ENCODE measurements at regions not wholly inside any gene's neighbourhood (a gene's known extent, or its start where the extent isn't known, plus 50 kb on each side); places are given as distances from the start of the nearest gene placed in this dataset.

- no peak overlapping the region for H3K4me3 ChIP-seq (ENCODE audit: low read length)
- no peak for DNase-seq (ENCODE audit: low read depth)
- no peak for TF ChIP-seq CTCF (conservative IDR thresholded peaks at IDR 0.05; ENCODE audit: low read depth, low read length)
Measured at GRCh38 chr4:66704243-66704642, 841.1 kb downstream of the CENPC start.

- H3K4me3 ChIP-seq (ENCODE audit: low read length) = no peak overlapping the region
- TF ChIP-seq CTCF (conservative IDR thresholded peaks at IDR 0.05; ENCODE audit: low read depth, low read length) = no peak
- DNase-seq (ENCODE audit: low read depth) = no peak
Measured at GRCh38 chr4:66694739-66695138, 850.6 kb downstream of the CENPC start.

- H3K4me3 ChIP-seq (ENCODE audit: low read length) = no peak overlapping the region
- TF ChIP-seq CTCF (conservative IDR thresholded peaks at IDR 0.05; ENCODE audit: low read depth, low read length) = no peak
- DNase-seq (ENCODE audit: low read depth) = peak; percentile 6
Measured at GRCh38 chr4:66693694-66694093, 851.6 kb downstream of the CENPC start.

GRCh38 chr4:66691101-66691500 is 854.2 kb downstream of the CENPC start:
- TF ChIP-seq CTCF (conservative IDR thresholded peaks at IDR 0.05; ENCODE audit: low read depth, low read length) = no peak
- DNase-seq (ENCODE audit: low read depth) = no peak
- H3K4me3 ChIP-seq (ENCODE audit: low read length) = no peak overlapping the region

GRCh38 chr4:66688674-66689073 is 856.6 kb downstream of the CENPC start:
- peak; percentile 46 for TF ChIP-seq CTCF (conservative IDR thresholded peaks at IDR 0.05; ENCODE audit: low read depth, low read length)
- DNase-seq (ENCODE audit: low read depth) = peak; percentile 9
- H3K4me3 ChIP-seq (ENCODE audit: low read length) = no peak overlapping the region

GRCh38 chr4:66687459-66687858 is 857.8 kb downstream of the CENPC start:
- no peak overlapping the region for H3K4me3 ChIP-seq (ENCODE audit: low read length)
- no peak for DNase-seq (ENCODE audit: low read depth)
- no peak for TF ChIP-seq CTCF (conservative IDR thresholded peaks at IDR 0.05; ENCODE audit: low read depth, low read length)

- no peak for TF ChIP-seq CTCF (conservative IDR thresholded peaks at IDR 0.05; ENCODE audit: low read depth, low read length)
- DNase-seq (ENCODE audit: low read depth) = peak; percentile 25
- no peak overlapping the region for H3K4me3 ChIP-seq (ENCODE audit: low read length)
Measured at GRCh38 chr4:66681962-66682361, 863.3 kb downstream of the CENPC start.

Data from retinal pigment epithelial cell (primary cell).